ENCODE measurements at regions not wholly inside any gene's neighbourhood (a gene's known extent, or its start where the extent isn't known, plus 50 kb on each side); places are given as distances from the start of the nearest gene placed in this dataset.

DNA sequence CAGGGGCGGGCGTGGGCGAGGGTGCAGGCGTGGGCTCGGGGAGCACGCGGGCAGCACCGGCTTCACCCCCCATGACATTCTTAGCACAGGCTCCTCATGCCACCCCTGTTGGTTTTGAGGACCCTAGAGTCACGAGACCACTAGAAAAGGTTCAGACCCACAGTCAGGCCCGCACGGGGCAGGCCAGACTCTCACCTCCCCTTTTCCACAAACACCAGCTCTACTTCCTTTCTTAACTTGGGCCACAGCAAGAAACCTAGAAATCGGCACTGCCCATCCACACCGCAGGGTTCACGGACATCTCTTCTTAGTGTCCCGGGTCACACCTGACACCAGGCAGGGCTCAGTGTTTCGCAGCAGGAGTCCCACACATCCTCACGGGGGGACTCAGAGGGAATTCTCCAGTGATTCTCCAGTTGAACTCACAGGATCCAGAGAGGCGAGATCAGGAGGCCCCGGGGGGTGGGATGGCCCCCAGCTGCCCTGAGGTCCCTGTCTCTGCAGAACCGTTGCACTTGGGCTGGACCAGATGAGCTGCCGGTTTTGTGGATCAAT, 52.0 kb downstream of the JAKMIP3 start:
- Histone ChIP-seq H3K9me1 (replicated peaks; ENCODE audit: control insufficient read depth, extremely low read depth, insufficient read depth, low read length) (no peaks in the 10 kb centered on the region), H3K4me3 (replicated peaks in 1 of 3; ENCODE audit: insufficient read depth in 1 of 3, low read depth in 1 of 3, low read length in 3 of 3) (no peak overlapping the region), H3K36me3 (ENCODE audit: control insufficient read depth in 2 of 2, extremely low read depth in 1 of 2, insufficient read depth in 2 of 2, low read length in 2 of 2) (no peaks in the 10 kb centered on the region), H3K9ac (replicated peaks; ENCODE audit: extremely low read depth, insufficient read depth, low read length) (no peak overlapping the region), H3K27me3 (ENCODE audit: control insufficient read depth in 2 of 2, insufficient read depth in 2 of 2, low read length in 2 of 2) (no peaks in the 10 kb centered on the region), H3K27ac (ENCODE audit: insufficient read depth, low read depth, low read length) (no peak overlapping the region), H4K20me1 (replicated peaks; ENCODE audit: control insufficient read depth, extremely low read depth, insufficient read depth, low read length) (no peaks in the 10 kb centered on the region), H3K9me3 (replicated peaks; ENCODE audit: control insufficient read depth, insufficient read depth, low read length) (no peaks in the 10 kb centered on the region), H2AFZ (ENCODE audit: low read depth, low read length) (no peak overlapping the region), H3K4me1 (ENCODE audit: control insufficient read depth, extremely low read depth, insufficient read depth, low read length) (no peaks in the 10 kb centered on the region), H3K4me2 (ENCODE audit: insufficient read depth, low read length) (no peak overlapping the region), H3K79me2 (ENCODE audit: control insufficient read depth, insufficient read depth, low read length) (no peaks in the 10 kb centered on the region)
- no peak for DNase-seq (ENCODE audit: low read depth, low spot score)
- dilution Hi-C loops (cut with MboI; ENCODE audit: extremely low pct_ligation_motif_present, low sequenced_read_pairs): no loop called here
- intact Hi-C loops (cut with micrococcal nuclease): no loop called here
- BruUV-seq (replicated peaks): no TSS peak
- FAIRE-seq: no peak
- ChIA-PET CTCF (no interaction called here), POLR2A (no interaction called here)
- no peak for TF ChIP-seq JUN (IDR thresholded peaks at IDR 0.05; ENCODE audit: borderline replicate concordance, insufficient read depth, insufficient read length, low read depth)
- no peak for TF ChIP-seq POLR2AphosphoS5 (IDR thresholded peaks at IDR 0.05; ENCODE audit: insufficient read depth, low read depth, low read length)
- no peak for TF ChIP-seq EZH2 (IDR thresholded peaks at IDR 0.05; ENCODE audit: borderline replicate concordance, low read depth, low read length, severe bottlenecking)
- no peak for TF ChIP-seq FOS (IDR thresholded peaks at IDR 0.05; ENCODE audit: borderline replicate concordance, insufficient read depth, low read length)
- TF ChIP-seq, protein P1, sequence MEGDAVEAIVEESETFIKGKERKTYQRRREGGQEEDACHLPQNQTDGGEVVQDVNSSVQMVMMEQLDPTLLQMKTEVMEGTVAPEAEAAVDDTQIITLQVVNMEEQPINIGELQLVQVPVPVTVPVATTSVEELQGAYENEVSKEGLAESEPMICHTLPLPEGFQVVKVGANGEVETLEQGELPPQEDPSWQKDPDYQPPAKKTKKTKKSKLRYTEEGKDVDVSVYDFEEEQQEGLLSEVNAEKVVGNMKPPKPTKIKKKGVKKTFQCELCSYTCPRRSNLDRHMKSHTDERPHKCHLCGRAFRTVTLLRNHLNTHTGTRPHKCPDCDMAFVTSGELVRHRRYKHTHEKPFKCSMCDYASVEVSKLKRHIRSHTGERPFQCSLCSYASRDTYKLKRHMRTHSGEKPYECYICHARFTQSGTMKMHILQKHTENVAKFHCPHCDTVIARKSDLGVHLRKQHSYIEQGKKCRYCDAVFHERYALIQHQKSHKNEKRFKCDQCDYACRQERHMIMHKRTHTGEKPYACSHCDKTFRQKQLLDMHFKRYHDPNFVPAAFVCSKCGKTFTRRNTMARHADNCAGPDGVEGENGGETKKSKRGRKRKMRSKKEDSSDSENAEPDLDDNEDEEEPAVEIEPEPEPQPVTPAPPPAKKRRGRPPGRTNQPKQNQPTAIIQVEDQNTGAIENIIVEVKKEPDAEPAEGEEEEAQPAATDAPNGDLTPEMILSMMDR (IDR thresholded peaks at IDR 0.05; ENCODE audit: extremely low read depth in 1 of 2, insufficient read depth in 1 of 2, low read depth in 1 of 2, low read length in 2 of 2): no peak
- TF ChIP-seq, protein P2, sequence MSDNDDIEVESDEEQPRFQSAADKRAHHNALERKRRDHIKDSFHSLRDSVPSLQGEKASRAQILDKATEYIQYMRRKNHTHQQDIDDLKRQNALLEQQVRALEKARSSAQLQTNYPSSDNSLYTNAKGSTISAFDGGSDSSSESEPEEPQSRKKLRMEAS (IDR thresholded peaks at IDR 0.05; ENCODE audit: insufficient read depth, insufficient read length): no peak

Measured in endothelial cell of umbilical vein (primary cell).